ENCODE measurements at regions not wholly inside any gene's neighbourhood (a gene's known extent, or its start where the extent isn't known, plus 50 kb on each side); places are given as distances from the start of the nearest gene placed in this dataset.

DNA sequence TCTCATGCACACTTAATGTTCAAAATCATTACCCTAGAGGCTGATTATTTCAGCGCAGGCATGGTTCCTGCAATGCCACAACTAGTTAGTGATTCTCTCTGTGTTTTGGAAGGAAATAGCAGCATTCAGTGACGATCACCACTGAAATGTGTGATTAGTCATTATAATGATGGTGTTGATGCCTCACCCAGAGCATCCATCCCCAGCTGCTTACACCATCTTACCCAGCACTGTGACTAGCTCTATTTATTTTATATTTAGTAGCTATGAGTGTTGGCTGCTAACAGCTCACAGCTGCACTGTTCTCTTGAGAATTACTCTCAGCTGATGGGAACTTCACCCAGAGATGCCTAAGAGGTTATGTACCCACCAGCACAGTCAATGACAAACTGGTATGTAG, 60.5 kb upstream of the TSPAN7 start:
- TF ChIP-seq POLR2A (IDR thresholded peaks at IDR 0.05; ENCODE audit: low read length) (no peak), GATA1 (IDR thresholded peaks at IDR 0.05; ENCODE audit: low read depth, low read length) (no peak)
